A549 (cell line): ENCODE measurements at regions not wholly inside any gene's neighbourhood (a gene's known extent, or its start where the extent isn't known, plus 50 kb on each side); places are given as distances from the start of the nearest gene placed in this dataset.

Experiments
- ATAC-seq, 2 experiments: fragments of 200-7000 bp in 1 of 2; fragments of >200 bp in 1 of 2; cut with Nextera tagmentation in 1 of 2; cut with Tn5 transposase in 1 of 2; 3 replicates each; pipeline versions ENCODE4 v1.8.0 to v1.9.1; 2018 to 2020; ENCODE audit warnings: mild to moderate bottlenecking in 1 of 2, moderate library complexity in 1 of 2
- CTCF ChIA-PET: fragments of 300-600 bp; sonication (Branson Sonifier 250); formaldehyde crosslinking; extraction: SDS; loops from one replicate; lab custom pipeline; 2021; ENCODE audit warnings: antibody characterized with exemption, inconsistent platforms; lab: Yijun Ruan, JAX
- POLR2A ChIA-PET: fragments of 350-600 bp; formaldehyde crosslinking; extraction: SDS; loops from one replicate; lab custom pipeline; 2021; ENCODE audit warnings: antibody characterized with exemption, inconsistent platforms; lab: Yijun Ruan, JAX
- DNase-seq, 2 experiments: peaks; one replicate each; pipeline versions ENCODE4 v3.0.0 to v3.0.0-alpha.2; 2011 to 2016; ENCODE audit warnings: low read depth in 1 of 2, low spot score in 1 of 2
- FAIRE-seq: peaks from 2 replicates; lab custom pipeline; 2011; peaks lifted over from hg19 to GRCh38; lab: Jason Lieb, UNC
- H3K27ac ChIP-seq, 2 experiments: fragments of >200 bp; sonication (Bioruptor Twin); formaldehyde crosslinking; 3 replicates each; pipeline ENCODE4 v1.5.1; 2016 to 2017
- H3K4me1 ChIP-seq: fragments of >200 bp; sonication (Bioruptor Twin); formaldehyde crosslinking; 3 replicates; pipeline ENCODE4 v1.6.1; 2016
- H3K4me2 ChIP-seq: fragments of >200 bp; sonication (Bioruptor Twin); formaldehyde crosslinking; 3 replicates; pipeline ENCODE4 v1.6.1; 2016
- H3K4me3 ChIP-seq: fragments of >200 bp; sonication (Bioruptor Twin); formaldehyde crosslinking; 3 replicates; pipeline ENCODE4 v1.5.1; 2016
- H3K9me3 ChIP-seq: fragments of >200 bp; sonication (Bioruptor Twin); formaldehyde crosslinking; 3 replicates; pipeline ENCODE4 v1.6.1; 2016
- CBX2 ChIP-seq: fragments of 200-600 bp; sonication (generic); IDR thresholded peaks from 2 replicates; pipeline ENCODE4 v1.6.1; 2016; ENCODE audit warnings: low read depth, mild to moderate bottlenecking, borderline replicate concordance
- EHF ChIP-seq: fragments of 250-450 bp; sonication (Bioruptor Pico); IDR thresholded peaks from 2 replicates; pipeline ENCODE4 v1.5.0; 2020; ENCODE audit warnings: mild to moderate bottlenecking
- FOSB ChIP-seq: fragments of 250-450 bp; sonication (Bioruptor Pico); IDR thresholded peaks from 2 replicates; pipeline ENCODE4 v1.5.0; 2020; ENCODE audit warnings: mild to moderate bottlenecking, moderate library complexity
- FOSL2 ChIP-seq, 2 experiments: fragments of 450-650 bp in 1 of 2; fragments of >200 bp in 1 of 2; sonication (Bioruptor Twin) in 1 of 2; formaldehyde crosslinking; IDR thresholded peaks; 2 replicates each; pipeline versions ENCODE4 v1.5.0 to v1.6.1; 2016 to 2020; ENCODE audit warnings: mild to moderate bottlenecking in 1 of 2, moderate library complexity in 1 of 2
- GATA3 ChIP-seq: IDR thresholded peaks from 2 replicates; pipeline ENCODE4 v1.6.1; 2012; ENCODE audit warnings: borderline replicate concordance
- HOXB5 ChIP-seq: fragments of 250-450 bp; sonication (Bioruptor Pico); IDR thresholded peaks from 2 replicates; pipeline ENCODE4 v1.5.0; 2020; ENCODE audit warnings: mild to moderate bottlenecking, moderate library complexity
- KDM1A ChIP-seq: fragments of 200-600 bp; sonication (generic); IDR thresholded peaks from 2 replicates; pipeline ENCODE4 v1.6.1; 2016; ENCODE audit warnings: low read depth, mild to moderate bottlenecking
- KDM5A ChIP-seq: fragments of 200-600 bp; sonication (generic); IDR thresholded peaks from 2 replicates; pipeline ENCODE4 v1.6.1; 2016; ENCODE audit warnings: antibody characterized with exemption, mild to moderate bottlenecking
- MAZ ChIP-seq: fragments of 150-350 bp; IDR thresholded peaks from 2 replicates; pipeline ENCODE4 v1.6.1; 2014; ENCODE audit warnings: antibody characterized with exemption, low read depth, low read length, borderline replicate concordance
- MYC ChIP-seq: IDR thresholded peaks from 2 replicates; pipeline ENCODE4 v1.6.1; 2012; ENCODE audit warnings: mild to moderate bottlenecking, inconsistent platforms, low read length, improper control_type of control experiment, borderline replicate concordance
- NR3C1 ChIP-seq: fragments of >200 bp; sonication (Bioruptor Twin); formaldehyde crosslinking; IDR thresholded peaks from 3 replicates; pipeline ENCODE4 v1.6.1; 2017
- PHF8 ChIP-seq: fragments of 200-600 bp; sonication (generic); IDR thresholded peaks from 2 replicates; pipeline ENCODE4 v1.6.1; 2016; ENCODE audit warnings: low read depth, mild to moderate bottlenecking, antibody characterized with exemption, moderate library complexity, borderline replicate concordance
- POLR2A ChIP-seq: IDR thresholded peaks from 2 replicates; pipeline ENCODE4 v1.6.1; 2012; ENCODE audit warnings: mild to moderate bottlenecking, low read length
- POLR2AphosphoS2 ChIP-seq: conservative IDR thresholded peaks from 2 replicates; pipeline ENCODE4 v1.6.1; 2012; ENCODE audit warnings: low read length, improper control_type of control experiment, inconsistent platforms
- RARB ChIP-seq: fragments of 250-450 bp; sonication (Bioruptor Pico); IDR thresholded peaks from 2 replicates; pipeline ENCODE4 v1.8.0; 2021; ENCODE audit warnings: mild to moderate bottlenecking, moderate library complexity
- REST ChIP-seq: fragments of 200-600 bp; sonication (generic); IDR thresholded peaks from 2 replicates; pipeline ENCODE4 v1.6.1; 2016; ENCODE audit warnings: antibody characterized with exemption, mild to moderate bottlenecking, moderate library complexity
- SMC3 ChIP-seq: fragments of >200 bp; sonication (Bioruptor Twin); formaldehyde crosslinking; IDR thresholded peaks from 3 replicates; pipeline ENCODE4 v1.6.1; 2018; ENCODE audit warnings: inconsistent platforms
- TP53 ChIP-seq: fragments of 250-450 bp; sonication (Bioruptor Pico); IDR thresholded peaks from 2 replicates; pipeline ENCODE4 v1.5.0; 2021; ENCODE audit warnings: mild to moderate bottlenecking, moderate library complexity
- ZC3H11A ChIP-seq: fragments of 450-650 bp; IDR thresholded peaks from 2 replicates; pipeline ENCODE4 v1.6.1; 2014; ENCODE audit warnings: antibody characterized with exemption, mild to moderate bottlenecking
- ZFP36 ChIP-seq: fragments of 450-650 bp; IDR thresholded peaks from 2 replicates; pipeline ENCODE4 v1.6.1; 2014; ENCODE audit warnings: borderline replicate concordance; ENCODE audit not compliant: partially characterized antibody
- ZSCAN20 ChIP-seq: fragments of 250-450 bp; sonication (Bioruptor Pico); IDR thresholded peaks from 2 replicates; pipeline ENCODE4 v1.8.0; 2022; ENCODE audit warnings: mild to moderate bottlenecking, moderate library complexity
- WGBS: methylation state at CpG from one replicate; pipeline ENCODE4 v1.1.6; 2017; ENCODE audit errors: missing lambda C conversion rate; 5-methylcytosine and 5-hydroxymethylcytosine counted together
- TF ChIP-seq, protein P1 (sequence below): fragments of 150-350 bp; IDR thresholded peaks from 2 replicates; pipeline ENCODE4 v1.6.1; 2014; ENCODE audit warnings: low read depth, mild to moderate bottlenecking, low read length
- TF ChIP-seq, protein P2 (sequence below): fragments of 450-650 bp; IDR thresholded peaks from 2 replicates; pipeline ENCODE4 v1.6.1; 2014; ENCODE audit warnings: antibody characterized with exemption
- TF ChIP-seq, protein P3 (sequence below): fragments of 250-450 bp; sonication (Bioruptor Pico); IDR thresholded peaks from 2 replicates; pipeline ENCODE4 v1.5.0; 2020; ENCODE audit warnings: low read depth, mild to moderate bottlenecking, moderate library complexity
- TF ChIP-seq, protein P4 (sequence below): IDR thresholded peaks from 2 replicates; pipeline ENCODE4 v1.6.1; 2012
- TF ChIP-seq, protein P5 (sequence below): IDR thresholded peaks from 2 replicates; pipeline ENCODE4 v1.6.1; 2012; ENCODE audit warnings: low read depth, borderline replicate concordance

DNA sequence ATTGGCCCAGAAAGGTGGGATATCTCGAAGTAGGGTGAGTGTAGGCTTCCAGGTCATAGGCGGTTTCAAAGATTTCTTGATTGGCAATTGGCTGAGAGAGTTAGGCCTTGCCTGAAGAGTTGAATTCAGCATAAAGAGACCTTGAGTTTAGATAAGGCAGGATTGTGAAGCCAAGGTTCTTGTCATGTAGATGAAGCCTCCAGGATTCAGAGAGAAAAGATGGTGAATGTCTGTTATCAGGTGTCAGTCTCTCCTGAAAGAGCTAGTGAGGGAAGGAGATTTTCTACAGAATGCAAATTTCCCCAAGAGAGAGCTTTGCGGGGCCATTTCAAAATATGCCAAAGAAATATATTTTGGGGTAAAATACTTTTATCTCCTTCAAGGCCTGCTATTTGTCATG lies 217.0 kb upstream of the TLE3 start:
- H3K9me3 ChIP-seq, result no peaks in the 10 kb centered on the region
- no peak for TF ChIP-seq POLR2AphosphoS2
- no peak for TF ChIP-seq SMC3
- TF ChIP-seq KDM5A, result no peak
- no peak for TF ChIP-seq TP53 (CRISPR knock-in tag)
- TF ChIP-seq REST, result no peak
- TF ChIP-seq ZSCAN20, result no peak
- TF ChIP-seq HOXB5, result no peak
- TF ChIP-seq, protein P1, sequence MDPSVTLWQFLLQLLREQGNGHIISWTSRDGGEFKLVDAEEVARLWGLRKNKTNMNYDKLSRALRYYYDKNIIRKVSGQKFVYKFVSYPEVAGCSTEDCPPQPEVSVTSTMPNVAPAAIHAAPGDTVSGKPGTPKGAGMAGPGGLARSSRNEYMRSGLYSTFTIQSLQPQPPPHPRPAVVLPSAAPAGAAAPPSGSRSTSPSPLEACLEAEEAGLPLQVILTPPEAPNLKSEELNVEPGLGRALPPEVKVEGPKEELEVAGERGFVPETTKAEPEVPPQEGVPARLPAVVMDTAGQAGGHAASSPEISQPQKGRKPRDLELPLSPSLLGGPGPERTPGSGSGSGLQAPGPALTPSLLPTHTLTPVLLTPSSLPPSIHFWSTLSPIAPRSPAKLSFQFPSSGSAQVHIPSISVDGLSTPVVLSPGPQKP, result no peak
- TF ChIP-seq PHF8, result no peak
- TF ChIP-seq, protein P2, sequence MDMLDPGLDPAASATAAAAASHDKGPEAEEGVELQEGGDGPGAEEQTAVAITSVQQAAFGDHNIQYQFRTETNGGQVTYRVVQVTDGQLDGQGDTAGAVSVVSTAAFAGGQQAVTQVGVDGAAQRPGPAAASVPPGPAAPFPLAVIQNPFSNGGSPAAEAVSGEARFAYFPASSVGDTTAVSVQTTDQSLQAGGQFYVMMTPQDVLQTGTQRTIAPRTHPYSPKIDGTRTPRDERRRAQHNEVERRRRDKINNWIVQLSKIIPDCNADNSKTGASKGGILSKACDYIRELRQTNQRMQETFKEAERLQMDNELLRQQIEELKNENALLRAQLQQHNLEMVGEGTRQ, result no peak
- TF ChIP-seq, all 56 proteins: peak for 0
- ATAC-seq (no peak), FAIRE-seq (no peak), DNase-seq (no peak)
- ChIA-PET CTCF (interaction anchor here (0.7 to 1.6 kb wide), 4 partner anchors 11 to 738 kb away, joined by 3 to 4 read pairs (median 3); no protein-coding TSS in a partner anchor), POLR2A (no interaction called here)
- H3K27ac ChIP-seq, result no peak overlapping the region
- no peaks in the 10 kb centered on the region for H3K4me1 ChIP-seq
- no peak overlapping the region for H3K4me2 ChIP-seq
- WGBS, result 61% methylated on average over 3 of the region's 3 CpGs
- no peak overlapping the region for H3K4me3 ChIP-seq

GRCh38 chr15:70314018-70314354 lies 216.3 kb upstream of the TLE3 start:
- no peak for FAIRE-seq
- no peak for TF ChIP-seq FOSL2 (IDR thresholded peaks at IDR 0.05)
- TF ChIP-seq FOSL2 (CRISPR knock-in tag; IDR thresholded peaks at IDR 0.05), result no peak
- no peak for TF ChIP-seq RARB (CRISPR knock-in tag)
- TF ChIP-seq EHF (CRISPR knock-in tag), result no peak
- TF ChIP-seq MYC, result no peak
- no peak for TF ChIP-seq CBX2
- no peak for TF ChIP-seq ZC3H11A
- no peak for TF ChIP-seq POLR2A
- no peak for TF ChIP-seq HOXB5
- WGBS, result 89% methylated on average over 3 of the region's 3 CpGs
- ChIA-PET CTCF (no interaction called here), POLR2A (no interaction called here)
- Histone ChIP-seq H3K27ac (no peak overlapping the region), H3K4me3 (no peak overlapping the region), H3K9me3 (no peaks in the 10 kb centered on the region), H3K4me1 (no peaks in the 10 kb centered on the region), H3K4me2 (no peak overlapping the region)
- DNase-seq, result no peak
- no peak for ATAC-seq

- H3K4me3 ChIP-seq, result no peak overlapping the region
- DNase-seq (no peak), ATAC-seq (no peak), FAIRE-seq (no peak)
- 57% methylated on average over 9 of the region's 9 CpGs for WGBS
- H3K27ac ChIP-seq, result no peak overlapping the region
- no peaks in the 10 kb centered on the region for H3K9me3 ChIP-seq
- H3K4me1 ChIP-seq, result peaks cover 3% of the 10 kb centered on the region
- no peak overlapping the region for H3K4me2 ChIP-seq
- ChIA-PET CTCF (interaction anchor here (1.5 kb wide), 1 partner anchor 20 kb away, joined by 3 read pairs; no protein-coding TSS in a partner anchor), POLR2A (no interaction called here)
- no peak for TF ChIP-seq MYC
- no peak for TF ChIP-seq HOXB5
- TF ChIP-seq, protein P3, sequence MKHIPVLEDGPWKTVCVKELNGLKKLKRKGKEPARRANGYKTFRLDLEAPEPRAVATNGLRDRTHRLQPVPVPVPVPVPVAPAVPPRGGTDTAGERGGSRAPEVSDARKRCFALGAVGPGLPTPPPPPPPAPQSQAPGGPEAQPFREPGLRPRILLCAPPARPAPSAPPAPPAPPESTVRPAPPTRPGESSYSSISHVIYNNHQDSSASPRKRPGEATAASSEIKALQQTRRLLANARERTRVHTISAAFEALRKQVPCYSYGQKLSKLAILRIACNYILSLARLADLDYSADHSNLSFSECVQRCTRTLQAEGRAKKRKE (CRISPR knock-in tag), result no peak
- no peak for TF ChIP-seq ZFP36
- TF ChIP-seq GATA3, result no peak
- no peak for TF ChIP-seq PHF8
- no peak for TF ChIP-seq TP53 (CRISPR knock-in tag)
- TF ChIP-seq FOSL2 (IDR thresholded peaks at IDR 0.05), result no peak
- TF ChIP-seq FOSL2 (CRISPR knock-in tag; IDR thresholded peaks at IDR 0.05), result no peak
- no peak for TF ChIP-seq NR3C1
- TF ChIP-seq, protein P4, sequence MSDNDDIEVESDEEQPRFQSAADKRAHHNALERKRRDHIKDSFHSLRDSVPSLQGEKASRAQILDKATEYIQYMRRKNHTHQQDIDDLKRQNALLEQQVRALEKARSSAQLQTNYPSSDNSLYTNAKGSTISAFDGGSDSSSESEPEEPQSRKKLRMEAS, result no peak
- TF ChIP-seq KDM1A, result no peak
- no peak for TF ChIP-seq FOSB (CRISPR knock-in tag)
- no peak for TF ChIP-seq MAZ
- TF ChIP-seq, protein P5, sequence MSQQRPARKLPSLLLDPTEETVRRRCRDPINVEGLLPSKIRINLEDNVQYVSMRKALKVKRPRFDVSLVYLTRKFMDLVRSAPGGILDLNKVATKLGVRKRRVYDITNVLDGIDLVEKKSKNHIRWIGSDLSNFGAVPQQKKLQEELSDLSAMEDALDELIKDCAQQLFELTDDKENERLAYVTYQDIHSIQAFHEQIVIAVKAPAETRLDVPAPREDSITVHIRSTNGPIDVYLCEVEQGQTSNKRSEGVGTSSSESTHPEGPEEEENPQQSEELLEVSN, result no peak
Measured at GRCh38 chr15:70313099-70314017, 215.6 kb upstream of the TLE3 start.
